Psoas muscle (tissue), 7 donors: ENCODE measurements at regions not wholly inside any gene's neighbourhood (a gene's known extent, or its start where the extent isn't known, plus 50 kb on each side); places are given as distances from the start of the nearest gene placed in this dataset.

Experiments
- ATAC-seq, 4 donors: fragments of 200-7000 bp; cut with Tn5 transposase; one replicate each; pipeline ENCODE4 v1.9.1; 2020; ENCODE audit warnings: moderate library complexity in 3 of 4, mild to moderate bottlenecking in 2 of 4
- DNase-seq, 2 donors: peaks; one replicate each; pipeline ENCODE4 v3.0.0-alpha.2; 2020
- H3K27ac ChIP-seq: fragments of 200-600 bp; one replicate; pipeline ENCODE4 v1.8.0; 2022
- H3K27me3 ChIP-seq, 3 donors: fragments of 200-600 bp in 1 of 3; one replicate each; pipeline versions ENCODE4 v1.6.1 to v1.8.0; 2013 to 2022; ENCODE audit warnings: low read length in 2 of 3, mild to moderate bottlenecking in 2 of 3, moderate library complexity in 1 of 3; ENCODE audit not compliant: insufficient read depth in 3 of 3
- H3K36me3 ChIP-seq, 2 donors: fragments of 200-600 bp in 1 of 2; one replicate each; pipeline versions ENCODE4 v1.6.1 to v1.8.0; 2013 to 2022; ENCODE audit warnings: low read depth in 1 of 2, mild to moderate bottlenecking in 1 of 2, moderate library complexity in 1 of 2; ENCODE audit not compliant: insufficient read depth in 1 of 2
- H3K4me1 ChIP-seq: fragments of 200-600 bp; one replicate; pipeline ENCODE4 v1.8.0; 2022
- H3K4me3 ChIP-seq: fragments of 200-600 bp; one replicate; pipeline ENCODE4 v1.8.0; 2022; ENCODE audit warnings: mild to moderate bottlenecking
- H3K9me3 ChIP-seq: fragments of 200-600 bp; one replicate; pipeline ENCODE4 v1.8.0; 2022
- WGBS, 3 donors: extraction: QIAGEN DNeasy Blood & Tissue Kit; methylation state at CpG; one replicate each; pipeline versions ENCODE4 v1.1.6 to v1.1.7; 2013; 5-methylcytosine and 5-hydroxymethylcytosine counted together
- intact Hi-C, 2 donors: fragments of 100-400 bp; cut with DNase I; formaldehyde crosslinking; loops; one replicate each; pipeline versions ENCODE4 v1.11.0 to v1.14.2; 2022
- TF ChIP-seq, protein P1 (sequence below): fragments of 200-600 bp; IDR thresholded peaks from one replicate; pipeline ENCODE4 v1.8.0; 2022; ENCODE audit warnings: antibody characterized with exemption
- donor health status: healthy with polysubstance abuse.
- donor health status: DM: no; HTN: no; CAD: no; lungs with moderate emphysema.
- donor health status: Bipolar disorder and iron deficiency.
- donor health status: healthy.
- donor health status: DM: yes; HTN: yes; CAD: no.
- donor health status: DM: no; HTN: no; CAD: no.
- donor health status: DM: yes; HTN: yes; CAD: no.

DNA sequence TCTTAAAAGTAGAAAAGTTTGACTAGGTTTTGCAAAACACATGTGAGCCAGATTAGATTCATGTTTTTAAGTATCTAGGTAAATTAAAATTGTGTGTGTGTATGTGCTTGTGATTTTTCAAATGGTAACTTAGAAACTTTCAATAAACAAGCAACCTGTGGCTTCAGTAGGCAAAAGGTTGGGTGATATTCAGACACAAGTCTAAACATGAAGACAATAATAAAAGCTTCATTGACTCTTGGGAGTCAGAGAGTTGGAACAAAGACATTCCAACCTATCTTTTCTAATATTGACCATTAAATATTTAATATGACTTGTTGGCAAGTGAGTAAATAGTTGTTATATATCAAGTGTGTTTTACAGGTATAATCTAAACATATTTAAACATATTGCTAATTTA is 1049.6 kb upstream of the ADGRL4 start:
- TF ChIP-seq, protein P1, sequence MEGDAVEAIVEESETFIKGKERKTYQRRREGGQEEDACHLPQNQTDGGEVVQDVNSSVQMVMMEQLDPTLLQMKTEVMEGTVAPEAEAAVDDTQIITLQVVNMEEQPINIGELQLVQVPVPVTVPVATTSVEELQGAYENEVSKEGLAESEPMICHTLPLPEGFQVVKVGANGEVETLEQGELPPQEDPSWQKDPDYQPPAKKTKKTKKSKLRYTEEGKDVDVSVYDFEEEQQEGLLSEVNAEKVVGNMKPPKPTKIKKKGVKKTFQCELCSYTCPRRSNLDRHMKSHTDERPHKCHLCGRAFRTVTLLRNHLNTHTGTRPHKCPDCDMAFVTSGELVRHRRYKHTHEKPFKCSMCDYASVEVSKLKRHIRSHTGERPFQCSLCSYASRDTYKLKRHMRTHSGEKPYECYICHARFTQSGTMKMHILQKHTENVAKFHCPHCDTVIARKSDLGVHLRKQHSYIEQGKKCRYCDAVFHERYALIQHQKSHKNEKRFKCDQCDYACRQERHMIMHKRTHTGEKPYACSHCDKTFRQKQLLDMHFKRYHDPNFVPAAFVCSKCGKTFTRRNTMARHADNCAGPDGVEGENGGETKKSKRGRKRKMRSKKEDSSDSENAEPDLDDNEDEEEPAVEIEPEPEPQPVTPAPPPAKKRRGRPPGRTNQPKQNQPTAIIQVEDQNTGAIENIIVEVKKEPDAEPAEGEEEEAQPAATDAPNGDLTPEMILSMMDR, result no peak
- no peak overlapping the region for H3K27ac ChIP-seq
- H3K4me3 ChIP-seq, result no peak overlapping the region
- ATAC-seq, result no peak
- H3K9me3 ChIP-seq, result no peaks in the 10 kb centered on the region
- no peaks in the 10 kb centered on the region for H3K4me1 ChIP-seq
- no peaks in the 10 kb centered on the region for H3K27me3 ChIP-seq
- H3K36me3 ChIP-seq, result no peaks in the 10 kb centered on the region
- intact Hi-C loops, result no loop called here
- DNase-seq, result no peak

- Histone ChIP-seq H3K27ac (no peak overlapping the region), H3K27me3 (no peaks in the 10 kb centered on the region), H3K4me1 (no peaks in the 10 kb centered on the region), H3K9me3 (no peaks in the 10 kb centered on the region), H3K4me3 (no peak overlapping the region), H3K36me3 (no peaks in the 10 kb centered on the region)
- TF ChIP-seq, protein P1, result no peak
- intact Hi-C loops, result no loop called here
- WGBS, 3 donors, result 69 to 76% (median 73%) methylated on average over 7 of the region's 7 CpGs
- ATAC-seq, result no peak
- DNase-seq, result no peak
Measured at GRCh38 chr1:80054129-80054528, 1047.6 kb upstream of the ADGRL4 start.

GRCh38 chr1:80053613-80054012 is 1047.1 kb upstream of the ADGRL4 start:
- no peak for DNase-seq
- Histone ChIP-seq H3K27ac (no peak overlapping the region), H3K27me3 (no peaks in the 10 kb centered on the region), H3K9me3 (no peaks in the 10 kb centered on the region), H3K4me1 (no peaks in the 10 kb centered on the region), H3K4me3 (no peak overlapping the region), H3K36me3 (no peaks in the 10 kb centered on the region)
- intact Hi-C loops, result no loop called here
- WGBS, 3 donors, result 95 to 98% (median 96%) methylated on average over 10 to 14 of the region's 14 CpGs
- no peak for ATAC-seq
- TF ChIP-seq, protein P1, result no peak

DNA sequence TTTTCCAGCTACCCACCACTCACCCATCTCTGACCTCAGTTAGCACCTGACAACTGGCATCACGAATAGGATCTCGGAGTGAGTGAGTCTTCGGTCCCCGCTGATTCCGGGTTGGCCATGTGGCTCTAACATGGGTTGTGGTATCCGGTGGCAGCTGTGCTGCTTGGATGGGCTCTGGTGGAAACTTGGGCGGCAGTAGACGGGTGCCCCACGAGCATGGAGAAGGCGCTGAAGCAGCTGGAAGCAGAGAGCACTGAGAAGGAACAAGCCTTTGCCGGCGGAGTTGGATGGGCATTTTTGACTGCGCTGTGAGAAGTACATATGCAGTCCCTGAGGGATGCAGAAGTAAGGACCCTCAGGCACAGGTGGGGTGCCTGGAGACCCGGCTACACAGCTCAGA is 1044.0 kb upstream of the ADGRL4 start:
- no peak overlapping the region for H3K4me3 ChIP-seq
- H3K27ac ChIP-seq, result no peak overlapping the region
- TF ChIP-seq, protein P1, result no peak
- H3K27me3 ChIP-seq, result no peaks in the 10 kb centered on the region
- no peak for DNase-seq
- WGBS, 3 donors, result 95 to 96% (median 95%) methylated on average over 14 of the region's 14 CpGs
- H3K9me3 ChIP-seq, result no peaks in the 10 kb centered on the region
- intact Hi-C loops, result no loop called here
- H3K36me3 ChIP-seq, result no peaks in the 10 kb centered on the region
- ATAC-seq, result no peak
- H3K4me1 ChIP-seq, result no peaks in the 10 kb centered on the region

- Histone ChIP-seq H3K27me3 (no peaks in the 10 kb centered on the region), H3K4me3 (no peak overlapping the region), H3K4me1 (no peaks in the 10 kb centered on the region), H3K9me3 (no peaks in the 10 kb centered on the region), H3K27ac (no peak overlapping the region), H3K36me3 (no peaks in the 10 kb centered on the region)
- 95% methylated on average over 15 of the region's 15 CpGs for WGBS, 3 donors
- ATAC-seq, result no peak
- no peak for DNase-seq
- TF ChIP-seq, protein P1, result no peak
- intact Hi-C loops, result no loop called here
Measured at GRCh38 chr1:80050085-80050484, 1043.6 kb upstream of the ADGRL4 start.
